BE2C (cell line): ENCODE measurements at regions not wholly inside any gene's neighbourhood (a gene's known extent, or its start where the extent isn't known, plus 50 kb on each side); places are given as distances from the start of the nearest gene placed in this dataset.

ENCODE experiments used
- DNase-seq: peaks from one replicate; pipeline ENCODE4 v3.0.0-alpha.2; 2020
- H3K27me3 ChIP-seq: fragments of 250-450 bp; sonication (Bioruptor Pico); 2 replicates; pipeline ENCODE4 v1.5.1; 2020; ENCODE audit warnings: mild to moderate bottlenecking
- H3K36me3 ChIP-seq: fragments of 250-450 bp; sonication (Bioruptor Pico); 2 replicates; pipeline ENCODE4 v1.5.1; 2020; ENCODE audit warnings: mild to moderate bottlenecking
- H3K4me1 ChIP-seq: fragments of 250-450 bp; sonication (Bioruptor Pico); 2 replicates; pipeline ENCODE4 v1.5.1; 2020
- H3K4me3 ChIP-seq: 2 replicates; pipeline ENCODE4 v1.5.1; 2011; ENCODE audit warnings: low read depth, low read length
- H3K9me3 ChIP-seq: fragments of 250-450 bp; sonication (Bioruptor Pico); 2 replicates; pipeline ENCODE4 v1.5.1; 2020
- CTCF ChIP-seq: IDR thresholded peaks from 2 replicates; pipeline ENCODE4 v1.5.1; 2012; ENCODE audit warnings: mild to moderate bottlenecking, low read depth, low read length

DNA sequence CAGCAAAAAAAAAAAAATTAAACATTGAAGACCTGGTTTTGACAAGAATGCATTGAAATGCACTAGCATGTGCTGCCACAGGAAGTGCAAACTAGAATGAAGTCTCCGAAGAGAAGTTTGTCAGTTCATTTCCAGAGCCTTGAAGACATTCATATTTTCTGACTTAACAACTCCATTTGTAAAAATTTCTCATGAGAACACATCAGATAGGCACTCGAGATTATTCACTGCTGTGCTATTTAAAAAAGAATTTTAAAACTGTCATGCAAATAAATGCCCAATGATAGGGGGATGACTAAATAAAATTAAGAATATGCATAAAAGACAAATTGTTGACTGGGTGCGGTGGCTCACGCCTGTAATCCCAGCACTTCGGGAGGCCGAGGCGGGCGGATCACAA is 394.6 kb upstream of the JARID2 start:
- no peaks in the 10 kb centered on the region for H3K9me3 ChIP-seq
- no peak overlapping the region for H3K4me3 ChIP-seq
- no peaks in the 10 kb centered on the region for H3K36me3 ChIP-seq
- TF ChIP-seq CTCF = no peak
- H3K27me3 ChIP-seq = no peaks in the 10 kb centered on the region
- no peaks in the 10 kb centered on the region for H3K4me1 ChIP-seq
- no peak for DNase-seq

DNA sequence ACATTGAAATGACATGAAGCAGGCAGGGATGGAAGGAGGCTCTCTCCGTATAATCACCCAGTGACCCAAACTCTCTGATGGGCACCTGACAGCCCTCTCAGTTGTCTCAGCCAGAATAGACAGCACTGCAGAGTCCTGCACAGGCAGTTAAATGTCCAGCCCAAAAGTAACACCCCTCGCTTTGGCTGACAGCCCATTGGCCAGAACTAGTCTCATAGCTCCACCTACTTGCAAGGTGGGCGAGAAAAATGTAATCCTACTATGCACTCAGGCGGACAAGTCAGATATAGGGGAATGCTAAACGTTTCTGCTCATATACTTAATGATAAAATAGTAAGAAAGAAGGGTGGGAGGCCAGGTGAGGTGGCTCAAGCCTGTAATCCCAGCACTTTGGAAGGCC is 393.5 kb upstream of the JARID2 start:
- TF ChIP-seq CTCF = no peak
- no peak for DNase-seq
- Histone ChIP-seq H3K36me3 (no peaks in the 10 kb centered on the region), H3K4me1 (no peaks in the 10 kb centered on the region), H3K27me3 (no peaks in the 10 kb centered on the region), H3K9me3 (no peaks in the 10 kb centered on the region), H3K4me3 (no peak overlapping the region)

- H3K27me3 ChIP-seq = no peaks in the 10 kb centered on the region
- H3K4me3 ChIP-seq = no peak overlapping the region
- no peaks in the 10 kb centered on the region for H3K36me3 ChIP-seq
- no peak for TF ChIP-seq CTCF
- no peaks in the 10 kb centered on the region for H3K9me3 ChIP-seq
- H3K4me1 ChIP-seq = no peaks in the 10 kb centered on the region
- no peak for DNase-seq
Observed at GRCh38 chr6:14856177-14856576, 389.7 kb upstream of the JARID2 start.

GRCh38 chr6:14857001-14857400 is 388.9 kb upstream of the JARID2 start:
- no peaks in the 10 kb centered on the region for H3K27me3 ChIP-seq
- no peak for TF ChIP-seq CTCF
- H3K4me3 ChIP-seq = no peak overlapping the region
- no peak for DNase-seq
- no peaks in the 10 kb centered on the region for H3K4me1 ChIP-seq
- H3K9me3 ChIP-seq = no peaks in the 10 kb centered on the region
- no peaks in the 10 kb centered on the region for H3K36me3 ChIP-seq

GRCh38 chr6:14857501-14857900 is 388.4 kb upstream of the JARID2 start:
- H3K9me3 ChIP-seq = no peaks in the 10 kb centered on the region
- no peak for DNase-seq
- no peaks in the 10 kb centered on the region for H3K4me1 ChIP-seq
- no peak overlapping the region for H3K4me3 ChIP-seq
- H3K27me3 ChIP-seq = no peaks in the 10 kb centered on the region
- no peaks in the 10 kb centered on the region for H3K36me3 ChIP-seq
- no peak for TF ChIP-seq CTCF

DNA sequence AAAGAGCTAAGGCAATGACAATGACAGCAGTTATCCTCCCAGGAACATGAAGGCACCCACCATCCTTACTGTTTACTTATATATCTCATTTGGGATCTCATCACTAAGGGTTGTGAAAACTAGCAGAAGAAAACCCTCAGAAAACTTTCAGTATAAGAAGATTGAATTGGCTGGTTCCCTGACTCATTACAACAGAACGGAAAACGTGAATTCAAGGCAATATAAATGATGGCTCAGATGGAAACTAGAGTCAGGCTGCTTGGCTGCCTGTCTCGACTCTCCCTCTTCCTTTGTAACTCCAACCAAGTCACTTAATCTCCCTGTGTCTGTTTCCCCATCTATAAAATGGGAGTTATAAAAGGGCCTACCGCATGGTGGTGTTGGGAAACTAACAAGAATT is 387.1 kb upstream of the JARID2 start:
- no peaks in the 10 kb centered on the region for H3K36me3 ChIP-seq
- DNase-seq = no peak
- H3K9me3 ChIP-seq = no peaks in the 10 kb centered on the region
- TF ChIP-seq CTCF = no peak
- no peak overlapping the region for H3K4me3 ChIP-seq
- no peaks in the 10 kb centered on the region for H3K27me3 ChIP-seq
- H3K4me1 ChIP-seq = no peaks in the 10 kb centered on the region
